Chondrocyte (in vitro differentiated cells): ENCODE measurements at regions not wholly inside any gene's neighbourhood (a gene's known extent, or its start where the extent isn't known, plus 50 kb on each side); places are given as distances from the start of the nearest gene placed in this dataset.

Experiments
- DNase-seq: peaks from one replicate; pipeline ENCODE4 v3.0.0; 2021; ENCODE audit warnings: mixed read lengths, low spot score
- H3K27ac Mint-ChIP-seq: one replicate; pipeline ENCODE4 v1.8.0; 2021; ENCODE audit warnings: mild to moderate bottlenecking, moderate library complexity, mixed read lengths; ENCODE audit not compliant: unreplicated experiment
- H3K27me3 Mint-ChIP-seq: 2 replicates; pipeline ENCODE4 v1.8.0; 2021; ENCODE audit warnings: low read depth, mixed read lengths
- H3K36me3 Mint-ChIP-seq: 2 replicates; pipeline ENCODE4 v1.8.0; 2021; ENCODE audit warnings: low read depth, mixed read lengths
- H3K4me1 Mint-ChIP-seq: 2 replicates; pipeline ENCODE4 v1.8.0; 2021; ENCODE audit warnings: low read depth, mild to moderate bottlenecking, mixed read lengths
- H3K4me3 Mint-ChIP-seq: one replicate; pipeline ENCODE4 v1.8.0; 2021; ENCODE audit warnings: mild to moderate bottlenecking, moderate library complexity, mixed read lengths; ENCODE audit not compliant: unreplicated experiment
- H3K9me3 Mint-ChIP-seq: 2 replicates; pipeline ENCODE4 v1.8.0; 2021; ENCODE audit warnings: low read depth, mixed read lengths
- CTCF ChIP-seq: fragments of 200-600 bp; sonication (generic); IDR thresholded peaks from 2 replicates; pipeline ENCODE4 v1.5.0; 2021; ENCODE audit warnings: antibody characterized with exemption, mild to moderate bottlenecking, moderate library complexity

- peaks cover under 1% of the 10 kb centered on the region for H3K4me1 Mint-ChIP-seq
- no peak for DNase-seq
- no peaks in the 10 kb centered on the region for H3K27me3 Mint-ChIP-seq
- peaks cover 12% of the 10 kb centered on the region for H3K9me3 Mint-ChIP-seq
- no peak overlapping the region for H3K27ac Mint-ChIP-seq
- no peak overlapping the region for H3K4me3 Mint-ChIP-seq
- no peaks in the 10 kb centered on the region for H3K36me3 Mint-ChIP-seq
- TF ChIP-seq CTCF = no peak
Measured at GRCh38 chr4:23174179-23174578, 481.4 kb downstream of the GBA3 start.

GRCh38 chr4:23171976-23172375 lies 479.2 kb downstream of the GBA3 start:
- TF ChIP-seq CTCF = no peak
- Mint-ChIP-seq H3K9me3 (peaks cover 8% of the 10 kb centered on the region), H3K27ac (no peak overlapping the region), H3K4me1 (peaks cover 6% of the 10 kb centered on the region), H3K4me3 (no peak overlapping the region), H3K36me3 (no peaks in the 10 kb centered on the region), H3K27me3 (no peaks in the 10 kb centered on the region)
- no peak for DNase-seq

GRCh38 chr4:23169608-23170311 lies 477.0 kb downstream of the GBA3 start:
- no peak for TF ChIP-seq CTCF
- DNase-seq = no peak
- Mint-ChIP-seq H3K27ac (no peak overlapping the region), H3K9me3 (peaks cover 5% of the 10 kb centered on the region), H3K36me3 (no peaks in the 10 kb centered on the region), H3K4me3 (no peak overlapping the region), H3K27me3 (no peaks in the 10 kb centered on the region), H3K4me1 (peaks cover 6% of the 10 kb centered on the region)

GRCh38 chr4:23166919-23167318 lies 474.2 kb downstream of the GBA3 start:
- Mint-ChIP-seq H3K9me3 (no peaks in the 10 kb centered on the region), H3K27me3 (peaks cover 8% of the 10 kb centered on the region), H3K4me1 (peaks cover 6% of the 10 kb centered on the region), H3K36me3 (no peaks in the 10 kb centered on the region), H3K27ac (no peak overlapping the region), H3K4me3 (no peak overlapping the region)
- DNase-seq = no peak
- TF ChIP-seq CTCF = no peak

GRCh38 chr4:23166407-23166806 lies 473.7 kb downstream of the GBA3 start:
- Mint-ChIP-seq H3K27ac (no peak overlapping the region), H3K27me3 (peaks cover 13% of the 10 kb centered on the region), H3K9me3 (no peaks in the 10 kb centered on the region), H3K36me3 (no peaks in the 10 kb centered on the region), H3K4me1 (peaks cover 6% of the 10 kb centered on the region), H3K4me3 (no peak overlapping the region)
- DNase-seq = no peak
- TF ChIP-seq CTCF = no peak
